Calu3 (cell line): ENCODE measurements at regions not wholly inside any gene's neighbourhood (a gene's known extent, or its start where the extent isn't known, plus 50 kb on each side); places are given as distances from the start of the nearest gene placed in this dataset.

Source experiments
- BruUV-seq: library from RNA; stranded (reverse); fragments of 400-500 nt; replicated peaks from 2 replicates; lab custom pipeline; 2021; lab: Mats Ljungman, UMichigan
- CTCF ChIA-PET: fragments of 300-600 bp; sonication (Branson Sonifier 250); formaldehyde crosslinking; loops from one replicate; lab custom pipeline; 2022; ENCODE audit warnings: antibody characterized with exemption; lab: Charles Lee
- DNase-seq: peaks from one replicate; pipeline ENCODE4 v3.0.0; 2022
- H3K27ac Mint-ChIP-seq: one replicate; pipeline ENCODE4 v1.8.0; 2022; ENCODE audit warnings: mixed read lengths; ENCODE audit not compliant: unreplicated experiment
- H3K27me3 Mint-ChIP-seq: one replicate; pipeline ENCODE4 v1.8.0; 2022; ENCODE audit warnings: mixed read lengths; ENCODE audit not compliant: unreplicated experiment
- H3K36me3 Mint-ChIP-seq: one replicate; pipeline ENCODE4 v1.8.0; 2022; ENCODE audit warnings: mild to moderate bottlenecking, moderate library complexity, mixed read lengths; ENCODE audit not compliant: insufficient read depth, unreplicated experiment
- H3K4me1 Mint-ChIP-seq: one replicate; pipeline ENCODE4 v1.8.0; 2022; ENCODE audit warnings: mild to moderate bottlenecking, low read depth, mixed read lengths; ENCODE audit not compliant: unreplicated experiment
- H3K4me3 Mint-ChIP-seq: one replicate; pipeline ENCODE4 v1.8.0; 2022; ENCODE audit warnings: mild to moderate bottlenecking, low read depth, moderate library complexity, mixed read lengths; ENCODE audit not compliant: unreplicated experiment
- H3K9me3 Mint-ChIP-seq: one replicate; pipeline ENCODE4 v1.8.0; 2022; ENCODE audit warnings: low read depth, mixed read lengths; ENCODE audit not compliant: unreplicated experiment
- intact Hi-C: fragments of 100-400 bp; cut with micrococcal nuclease; formaldehyde crosslinking; loops from one replicate; pipeline ENCODE4 v1.10.0; 2022; ENCODE audit not compliant: unreplicated experiment
- TF ChIP-seq, protein P1 (sequence below): fragments of 200-600 bp; IDR thresholded peaks from one replicate; pipeline ENCODE4 v1.8.0; 2022; ENCODE audit warnings: antibody characterized with exemption; ENCODE audit not compliant: unreplicated experiment

- intact Hi-C loops = no loop called here
- CTCF ChIA-PET = no interaction called here
- no peak overlapping the region for H3K4me3 Mint-ChIP-seq
Observed at GRCh38 chr13:109654341-109655205, 131.8 kb downstream of the IRS2 start.

GRCh38 chr13:109652531-109652930 lies 133.9 kb downstream of the IRS2 start:
- H3K27me3 Mint-ChIP-seq = no peaks in the 10 kb centered on the region
- H3K9me3 Mint-ChIP-seq = peaks cover 2% of the 10 kb centered on the region
- no peak overlapping the region for H3K4me3 Mint-ChIP-seq
- no TSS peak for BruUV-seq
- CTCF ChIA-PET = no interaction called here
- no peak overlapping the region for H3K27ac Mint-ChIP-seq
- H3K4me1 Mint-ChIP-seq = peaks cover 6% of the 10 kb centered on the region
- TF ChIP-seq, protein P1, sequence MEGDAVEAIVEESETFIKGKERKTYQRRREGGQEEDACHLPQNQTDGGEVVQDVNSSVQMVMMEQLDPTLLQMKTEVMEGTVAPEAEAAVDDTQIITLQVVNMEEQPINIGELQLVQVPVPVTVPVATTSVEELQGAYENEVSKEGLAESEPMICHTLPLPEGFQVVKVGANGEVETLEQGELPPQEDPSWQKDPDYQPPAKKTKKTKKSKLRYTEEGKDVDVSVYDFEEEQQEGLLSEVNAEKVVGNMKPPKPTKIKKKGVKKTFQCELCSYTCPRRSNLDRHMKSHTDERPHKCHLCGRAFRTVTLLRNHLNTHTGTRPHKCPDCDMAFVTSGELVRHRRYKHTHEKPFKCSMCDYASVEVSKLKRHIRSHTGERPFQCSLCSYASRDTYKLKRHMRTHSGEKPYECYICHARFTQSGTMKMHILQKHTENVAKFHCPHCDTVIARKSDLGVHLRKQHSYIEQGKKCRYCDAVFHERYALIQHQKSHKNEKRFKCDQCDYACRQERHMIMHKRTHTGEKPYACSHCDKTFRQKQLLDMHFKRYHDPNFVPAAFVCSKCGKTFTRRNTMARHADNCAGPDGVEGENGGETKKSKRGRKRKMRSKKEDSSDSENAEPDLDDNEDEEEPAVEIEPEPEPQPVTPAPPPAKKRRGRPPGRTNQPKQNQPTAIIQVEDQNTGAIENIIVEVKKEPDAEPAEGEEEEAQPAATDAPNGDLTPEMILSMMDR = no peak
- intact Hi-C loops = no loop called here
- no peak for DNase-seq
- H3K36me3 Mint-ChIP-seq = no peaks in the 10 kb centered on the region

More at GRCh38 chr13:109654341-109655205, 131.8 kb downstream of the IRS2 start:
- no peak overlapping the region for H3K27ac Mint-ChIP-seq
- H3K36me3 Mint-ChIP-seq = no peaks in the 10 kb centered on the region
- H3K27me3 Mint-ChIP-seq = no peaks in the 10 kb centered on the region
- TF ChIP-seq, protein P1 = no peak
- H3K4me1 Mint-ChIP-seq = no peaks in the 10 kb centered on the region
- no TSS peak for BruUV-seq
- DNase-seq = no peak
- no peaks in the 10 kb centered on the region for H3K9me3 Mint-ChIP-seq

GRCh38 chr13:109651854-109652253 lies 134.5 kb downstream of the IRS2 start:
- H3K4me1 Mint-ChIP-seq = peaks cover 8% of the 10 kb centered on the region
- H3K27ac Mint-ChIP-seq = no peak overlapping the region
- TF ChIP-seq, protein P1 = no peak
- peaks cover 2% of the 10 kb centered on the region for H3K9me3 Mint-ChIP-seq
- BruUV-seq = no TSS peak
- no peak for DNase-seq
- intact Hi-C loops = no loop called here
- CTCF ChIA-PET = no interaction called here
- no peak overlapping the region for H3K4me3 Mint-ChIP-seq
- no peaks in the 10 kb centered on the region for H3K27me3 Mint-ChIP-seq
- H3K36me3 Mint-ChIP-seq = no peaks in the 10 kb centered on the region

- TF ChIP-seq, protein P1 = no peak
- H3K4me3 Mint-ChIP-seq = no peak overlapping the region
- no peak overlapping the region for H3K27ac Mint-ChIP-seq
- no peak for DNase-seq
- intact Hi-C loops = no loop called here
- H3K36me3 Mint-ChIP-seq = no peaks in the 10 kb centered on the region
- BruUV-seq = no TSS peak
- H3K4me1 Mint-ChIP-seq = peaks cover 8% of the 10 kb centered on the region
- H3K27me3 Mint-ChIP-seq = no peaks in the 10 kb centered on the region
- CTCF ChIA-PET = no interaction called here
- peaks cover 2% of the 10 kb centered on the region for H3K9me3 Mint-ChIP-seq
Observed at GRCh38 chr13:109651311-109651710, 135.1 kb downstream of the IRS2 start.
